Duodenal mucosa (tissue), 2 donors: ENCODE measurements at regions not wholly inside any gene's neighbourhood (a gene's known extent, or its start where the extent isn't known, plus 50 kb on each side); places are given as distances from the start of the nearest gene placed in this dataset.

ENCODE experiments used
- H3K27ac ChIP-seq: one replicate; pipeline ENCODE4 v1.7.0; 2013; ENCODE audit warnings: low read depth, low read length
- H3K27me3 ChIP-seq, 2 donors: one replicate each; pipeline ENCODE4 v1.7.0; 2013; ENCODE audit warnings: low read length in 2 of 2, control low read depth in 1 of 2; ENCODE audit not compliant: insufficient read depth in 2 of 2, control insufficient read depth in 1 of 2
- H3K36me3 ChIP-seq, 2 donors: one replicate each; pipeline ENCODE4 v1.7.0; 2013; ENCODE audit warnings: low read length in 2 of 2, control low read depth in 1 of 2; ENCODE audit not compliant: insufficient read depth in 2 of 2, control insufficient read depth in 1 of 2
- H3K4me1 ChIP-seq, 2 donors: one replicate each; pipeline ENCODE4 v1.7.0; 2013; ENCODE audit warnings: low read length in 2 of 2, control low read depth in 1 of 2; ENCODE audit not compliant: insufficient read depth in 2 of 2, control insufficient read depth in 1 of 2
- H3K4me3 ChIP-seq, 2 donors: one replicate each; pipeline ENCODE4 v1.7.0; 2013; ENCODE audit warnings: low read length in 2 of 2, low read depth in 1 of 2
- H3K9ac ChIP-seq, 2 donors: one replicate each; pipeline ENCODE4 v1.7.0; 2013; ENCODE audit warnings: low read length in 2 of 2, low read depth in 1 of 2
- H3K9me3 ChIP-seq, 2 donors: one replicate each; pipeline ENCODE4 v1.7.0; 2013; ENCODE audit warnings: low read length in 2 of 2, control low read depth in 1 of 2; ENCODE audit not compliant: control insufficient read depth in 1 of 2

GRCh38 chr9:20224756-20225155 is 397.5 kb downstream of the MLLT3 start:
- Histone ChIP-seq H3K4me1 (peaks cover 0 to 1% of the 10 kb centered on the region in 2 donors), H3K27ac (no peak overlapping the region), H3K4me3 (no peak overlapping the region), H3K27me3 (no peaks in the 10 kb centered on the region), H3K36me3 (no peaks in the 10 kb centered on the region), H3K9ac (no peak overlapping the region), H3K9me3 (no peaks in the 10 kb centered on the region)

- Histone ChIP-seq H3K36me3 (no peaks in the 10 kb centered on the region), H3K9ac (no peak overlapping the region), H3K9me3 (no peaks in the 10 kb centered on the region), H3K27ac (no peak overlapping the region), H3K27me3 (no peaks in the 10 kb centered on the region), H3K4me3 (no peak overlapping the region), H3K4me1 (peaks cover 6 to 12% of the 10 kb centered on the region in 2 donors)
These were observed 402.0 kb downstream of the MLLT3 start for GRCh38 chr9:20220286-20220685.

- H3K9me3 ChIP-seq = no peaks in the 10 kb centered on the region
- no peak overlapping the region for H3K9ac ChIP-seq
- no peaks in the 10 kb centered on the region for H3K36me3 ChIP-seq
- H3K4me1 ChIP-seq = peaks cover 6 to 12% of the 10 kb centered on the region in 2 donors
- H3K4me3 ChIP-seq = no peak overlapping the region
- no peak overlapping the region for H3K27ac ChIP-seq
- H3K27me3 ChIP-seq = no peaks in the 10 kb centered on the region
These were observed 402.9 kb downstream of the MLLT3 start for GRCh38 chr9:20219437-20219836.

GRCh38 chr9:20217596-20217995 is 404.7 kb downstream of the MLLT3 start:
- no peak overlapping the region for H3K4me3 ChIP-seq
- H3K27ac ChIP-seq = no peak overlapping the region
- peaks cover 6 to 12% of the 10 kb centered on the region in 2 donors for H3K4me1 ChIP-seq
- no peak overlapping the region for H3K9ac ChIP-seq
- H3K36me3 ChIP-seq = no peaks in the 10 kb centered on the region
- no peaks in the 10 kb centered on the region for H3K27me3 ChIP-seq
- no peaks in the 10 kb centered on the region for H3K9me3 ChIP-seq

GRCh38 chr9:20216438-20216837 is 405.9 kb downstream of the MLLT3 start:
- Histone ChIP-seq H3K9me3 (no peaks in the 10 kb centered on the region), H3K4me1 (peaks cover 6 to 12% of the 10 kb centered on the region in 2 donors), H3K27me3 (no peaks in the 10 kb centered on the region), H3K9ac (no peak overlapping the region), H3K27ac (no peak overlapping the region), H3K36me3 (no peaks in the 10 kb centered on the region), H3K4me3 (no peak overlapping the region)

GRCh38 chr9:20215552-20215951 is 406.7 kb downstream of the MLLT3 start:
- H3K4me1 ChIP-seq = peaks cover 6 to 12% of the 10 kb centered on the region in 2 donors
- no peak overlapping the region for H3K9ac ChIP-seq
- no peak overlapping the region for H3K27ac ChIP-seq
- no peak overlapping the region for H3K4me3 ChIP-seq
- H3K27me3 ChIP-seq = no peaks in the 10 kb centered on the region
- H3K9me3 ChIP-seq = no peaks in the 10 kb centered on the region
- no peaks in the 10 kb centered on the region for H3K36me3 ChIP-seq

- H3K27ac ChIP-seq = no peak overlapping the region
- H3K4me1 ChIP-seq = no peaks in the 10 kb centered on the region
- H3K4me3 ChIP-seq = no peak overlapping the region
- H3K36me3 ChIP-seq = no peaks in the 10 kb centered on the region
- peaks cover 0 to 4% of the 10 kb centered on the region in 2 donors for H3K27me3 ChIP-seq
- no peak overlapping the region for H3K9ac ChIP-seq
- no peaks in the 10 kb centered on the region for H3K9me3 ChIP-seq
These were observed 409.5 kb downstream of the MLLT3 start for GRCh38 chr9:20212806-20213205.

GRCh38 chr9:20209391-20210340 is 412.6 kb downstream of the MLLT3 start:
- H3K36me3 ChIP-seq = no peaks in the 10 kb centered on the region
- H3K9ac ChIP-seq = no peak overlapping the region
- H3K4me3 ChIP-seq = no peak overlapping the region
- no peak overlapping the region for H3K27ac ChIP-seq
- H3K9me3 ChIP-seq = no peaks in the 10 kb centered on the region
- no peaks in the 10 kb centered on the region for H3K4me1 ChIP-seq
- H3K27me3 ChIP-seq = peaks cover 0 to 4% of the 10 kb centered on the region in 2 donors

GRCh38 chr9:20208961-20209371 is 413.3 kb downstream of the MLLT3 start:
- Histone ChIP-seq H3K9ac (no peak overlapping the region), H3K36me3 (no peaks in the 10 kb centered on the region), H3K27ac (no peak overlapping the region), H3K27me3 (peaks cover 0 to 4% of the 10 kb centered on the region in 2 donors), H3K4me3 (no peak overlapping the region), H3K4me1 (no peaks in the 10 kb centered on the region), H3K9me3 (no peaks in the 10 kb centered on the region)

- Histone ChIP-seq H3K4me3 (no peak overlapping the region), H3K9ac (no peak overlapping the region), H3K9me3 (no peaks in the 10 kb centered on the region), H3K4me1 (no peaks in the 10 kb centered on the region), H3K27me3 (peaks cover 0 to 4% of the 10 kb centered on the region in 2 donors), H3K36me3 (no peaks in the 10 kb centered on the region), H3K27ac (no peak overlapping the region)
These were observed 414.1 kb downstream of the MLLT3 start for GRCh38 chr9:20208226-20208625.
